Renal pelvis (tissue), 1 donor: ENCODE measurements at regions not wholly inside any gene's neighbourhood (a gene's known extent, or its start where the extent isn't known, plus 50 kb on each side); places are given as distances from the start of the nearest gene placed in this dataset.
"Not testable (repeated sequence)": the region's sequence is repeated elsewhere in the genome, so short reads cannot be mapped to it uniquely, and the experiment has no call there.

ENCODE experiments used
- DNase-seq: peaks from one replicate; pipeline ENCODE4 v3.0.0-alpha.2; 2013

DNA sequence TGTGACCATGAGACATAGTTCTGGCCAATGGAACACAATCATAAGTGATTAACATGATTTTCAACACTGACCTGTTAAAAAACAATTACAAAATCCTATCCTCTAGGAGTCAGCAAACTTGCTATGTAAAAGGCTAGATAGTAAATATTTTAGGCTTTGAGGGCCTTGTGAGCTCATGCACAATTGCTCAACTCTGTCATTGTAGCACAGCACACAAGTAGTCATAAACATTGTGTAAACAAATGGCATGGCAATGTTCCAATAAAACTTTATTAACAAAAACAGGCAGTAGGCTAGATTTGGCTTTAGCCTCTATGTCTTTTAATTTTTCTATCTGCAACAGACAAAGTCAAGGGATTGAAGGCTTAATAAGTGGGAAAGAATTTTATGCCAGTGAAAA lies 350.7 kb downstream of the C12orf50 start:
- DNase-seq: no peak

DNA sequence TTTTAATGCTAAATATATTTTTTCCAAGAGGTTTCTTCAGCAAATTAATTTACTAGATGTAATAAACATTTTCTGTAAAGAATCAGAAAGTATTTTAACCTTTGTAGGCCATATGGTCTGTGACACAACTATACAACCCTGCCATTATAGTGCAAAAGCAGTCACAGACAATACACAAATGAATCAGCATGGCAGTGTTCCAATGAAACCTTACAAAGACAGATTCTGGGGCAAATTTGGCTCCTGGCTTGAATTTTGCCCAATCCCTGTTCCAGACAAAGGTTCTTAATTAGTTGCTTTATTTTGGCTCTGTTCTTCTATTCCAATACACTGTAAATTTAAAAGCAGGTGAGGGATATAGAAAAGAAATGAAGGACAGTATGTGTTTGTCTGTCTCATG lies 352.5 kb downstream of the C12orf50 start:
- no peak for DNase-seq

DNA sequence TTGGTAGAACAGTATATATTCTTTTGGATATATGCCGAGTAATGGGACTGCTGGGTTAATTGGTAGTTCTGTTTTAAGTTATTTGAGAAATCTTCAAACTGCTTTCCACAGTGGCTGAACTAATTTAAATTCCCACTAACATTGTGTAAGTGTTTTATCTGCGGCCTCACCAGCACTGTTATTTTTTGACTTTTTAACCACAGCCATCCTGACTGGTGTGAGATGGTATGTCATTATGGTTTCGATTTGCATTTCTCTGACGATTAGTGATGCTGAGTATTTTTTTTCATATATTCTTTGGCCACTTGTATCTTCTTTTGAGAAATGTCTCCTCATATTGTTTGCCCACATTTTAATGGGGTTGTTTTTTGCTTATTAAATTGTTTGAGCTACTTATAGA lies 357.4 kb downstream of the C12orf50 start:
- DNase-seq: no peak

DNA sequence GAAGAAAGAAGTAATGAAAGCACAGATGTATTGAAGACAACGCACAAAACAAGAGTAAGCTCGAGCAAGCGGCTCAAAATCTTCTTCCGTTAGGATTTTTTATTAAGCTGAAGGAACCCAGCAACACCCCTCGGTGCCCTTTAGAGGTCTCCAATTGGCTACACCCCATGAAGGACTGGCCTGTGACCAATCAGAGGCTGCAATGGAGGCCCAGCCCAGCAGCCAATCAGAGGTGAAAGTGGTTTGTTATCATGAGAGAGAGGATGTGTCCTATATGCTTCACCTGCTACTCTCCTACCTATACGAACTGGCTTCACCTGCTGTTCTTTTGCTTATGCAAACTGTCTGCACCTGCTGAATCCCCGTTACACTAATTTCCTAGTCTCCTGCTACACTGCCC lies 358.8 kb downstream of the C12orf50 start:
- no peak for DNase-seq

DNA sequence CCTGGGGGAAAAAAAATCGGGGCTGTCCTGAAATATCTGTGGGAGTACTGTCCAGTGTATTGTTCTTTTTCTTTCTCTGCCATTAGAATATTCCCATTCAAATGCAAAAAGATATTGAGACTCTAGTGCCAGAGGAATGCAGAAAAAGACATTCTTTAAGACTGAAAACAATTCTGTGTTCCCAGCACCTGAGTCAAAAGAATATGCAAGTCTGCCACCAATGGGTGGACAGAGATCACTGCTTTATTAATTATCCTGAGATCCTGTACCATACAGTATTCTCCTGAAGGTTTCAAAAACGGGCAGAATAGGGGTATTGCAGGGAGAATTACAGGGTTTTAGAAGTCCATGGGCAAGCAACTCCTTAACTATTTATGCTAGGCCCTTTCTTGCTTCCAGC lies 361.8 kb downstream of the C12orf50 start:
- DNase-seq: no peak

DNA sequence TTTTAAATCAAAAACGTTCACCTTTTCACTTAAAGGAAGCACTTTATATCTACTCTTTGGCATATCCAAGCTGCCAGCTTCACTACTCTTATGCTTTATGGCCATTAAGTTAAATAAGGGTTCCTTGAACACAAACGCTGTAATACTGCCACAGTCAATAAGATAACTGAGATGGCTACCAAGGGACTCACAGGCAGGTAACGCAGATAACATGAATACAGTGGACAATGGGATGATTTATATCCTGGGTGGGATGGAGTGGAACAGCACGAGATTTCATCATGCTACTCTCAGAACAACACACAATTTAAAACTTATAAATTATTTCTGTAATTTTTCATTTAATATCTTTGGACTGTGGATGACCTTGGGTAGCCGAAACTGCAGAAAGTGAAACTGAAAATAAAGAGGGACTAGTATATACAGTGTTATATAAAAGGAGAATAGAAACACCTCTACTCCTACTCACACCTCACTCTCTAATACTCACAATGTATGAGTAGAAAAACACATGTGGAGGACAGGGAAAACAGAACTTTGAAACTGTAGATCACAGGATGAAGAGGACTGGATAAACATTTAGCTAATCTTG lies 367.3 kb downstream of the C12orf50 start:
- no peak for DNase-seq

DNA sequence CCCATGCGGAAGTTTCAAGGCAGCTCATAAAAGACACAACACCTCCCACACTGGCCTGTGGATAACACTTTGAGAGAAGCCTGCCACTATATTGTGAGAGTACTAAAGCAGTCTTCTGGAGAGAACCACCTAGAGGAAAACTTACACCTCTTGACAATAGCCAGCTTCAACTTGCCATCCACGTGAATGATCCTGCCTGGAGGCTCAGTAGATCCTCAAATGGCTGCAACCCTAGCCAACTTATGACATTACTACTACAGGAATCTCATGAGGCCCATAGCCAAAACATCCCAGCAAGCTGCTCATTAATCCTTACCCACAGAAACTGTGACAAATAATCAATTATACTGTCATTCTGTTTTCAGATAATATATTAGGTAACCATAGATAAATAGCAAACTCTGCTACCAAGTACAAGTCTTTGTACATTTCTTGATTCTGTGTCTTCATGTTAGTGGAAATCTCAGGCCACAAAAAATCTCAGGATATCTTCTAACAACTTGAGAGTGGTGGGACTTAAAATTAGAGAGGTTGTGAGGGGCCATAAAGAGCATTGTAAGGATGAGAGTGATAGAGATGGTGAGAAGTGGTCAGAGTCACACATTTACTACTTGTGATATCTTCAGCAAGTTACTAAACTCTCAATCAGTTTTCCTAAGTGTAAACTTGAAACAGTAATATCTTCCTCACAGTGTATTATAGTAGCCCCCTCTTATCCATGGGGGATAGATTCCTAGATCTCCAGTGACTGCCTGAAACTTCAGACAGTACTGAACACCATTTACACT lies 368.0 kb downstream of the C12orf50 start:
- DNase-seq: no peak

DNA sequence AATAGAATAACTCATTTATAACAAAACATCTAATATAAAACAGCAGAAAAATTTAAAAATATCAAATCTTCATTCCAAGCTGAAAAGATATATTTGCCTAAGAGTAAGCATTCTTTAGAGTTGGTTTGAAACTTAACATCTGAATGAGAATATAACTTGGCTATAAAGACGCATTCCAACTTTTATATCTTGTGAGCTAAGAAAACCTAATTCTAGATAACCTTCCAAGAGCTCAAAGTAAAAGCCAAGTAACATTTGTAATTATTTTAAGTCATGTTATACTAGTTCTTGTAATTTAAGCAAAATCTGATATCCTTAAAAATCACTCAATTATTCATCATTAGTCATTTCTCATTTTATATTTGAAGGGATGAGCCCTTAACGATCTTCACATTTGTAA lies 368.9 kb downstream of the C12orf50 start:
- no peak for DNase-seq

DNA sequence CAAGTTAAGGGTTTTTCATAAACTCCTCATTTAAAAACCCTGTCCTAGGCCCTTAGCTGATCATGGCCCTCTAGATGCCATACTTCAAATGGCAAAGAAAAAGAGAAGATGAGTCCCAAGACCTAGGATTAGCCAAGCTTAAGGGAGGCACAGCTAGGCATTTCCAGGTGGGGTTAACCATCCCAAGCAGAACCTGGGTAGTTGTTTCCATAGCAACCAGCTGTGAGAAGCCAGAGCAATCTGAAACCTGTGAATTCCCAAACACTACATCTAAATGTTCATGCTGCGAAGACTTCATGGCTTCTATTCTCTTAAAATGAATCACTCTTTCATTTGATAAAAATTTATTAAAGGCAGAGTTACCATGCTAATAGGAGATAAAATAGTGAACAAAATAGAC lies 372.9 kb downstream of the C12orf50 start:
- DNase-seq: no peak

DNA sequence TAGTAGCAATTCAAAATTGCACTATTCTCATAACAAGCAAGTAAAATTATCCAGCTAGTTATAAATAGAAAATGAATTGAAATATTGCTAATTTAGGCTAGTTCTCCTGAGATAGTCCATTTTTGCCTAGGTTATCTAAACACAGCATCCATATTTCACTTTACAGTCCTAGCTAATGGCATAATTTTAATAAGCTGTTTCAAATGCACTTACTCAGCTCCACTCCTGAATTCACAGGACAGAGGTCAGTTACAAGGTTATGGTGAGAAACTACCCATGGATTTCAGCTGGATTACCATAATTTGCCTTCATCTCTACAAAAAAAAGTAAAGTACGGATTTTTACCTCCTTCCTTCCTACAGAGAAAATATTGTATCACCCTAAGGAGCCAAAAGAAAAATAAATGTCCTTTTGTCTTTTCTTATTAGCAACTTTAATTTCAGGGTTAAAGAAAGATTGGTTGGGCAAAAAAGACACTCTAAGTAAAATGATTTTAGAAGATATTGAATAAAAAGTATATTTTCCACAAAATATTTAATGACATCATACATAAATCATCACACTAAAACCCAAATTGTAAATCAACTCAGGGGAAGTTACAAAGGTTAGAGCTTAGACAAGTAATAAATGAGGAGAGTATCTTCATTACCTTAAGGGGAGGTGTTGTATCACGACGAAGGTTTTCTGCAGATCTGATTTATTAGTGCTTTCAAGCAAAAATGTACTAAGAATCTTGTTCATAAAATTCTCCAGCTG lies 377.4 kb downstream of the C12orf50 start:
- no peak for DNase-seq

DNA sequence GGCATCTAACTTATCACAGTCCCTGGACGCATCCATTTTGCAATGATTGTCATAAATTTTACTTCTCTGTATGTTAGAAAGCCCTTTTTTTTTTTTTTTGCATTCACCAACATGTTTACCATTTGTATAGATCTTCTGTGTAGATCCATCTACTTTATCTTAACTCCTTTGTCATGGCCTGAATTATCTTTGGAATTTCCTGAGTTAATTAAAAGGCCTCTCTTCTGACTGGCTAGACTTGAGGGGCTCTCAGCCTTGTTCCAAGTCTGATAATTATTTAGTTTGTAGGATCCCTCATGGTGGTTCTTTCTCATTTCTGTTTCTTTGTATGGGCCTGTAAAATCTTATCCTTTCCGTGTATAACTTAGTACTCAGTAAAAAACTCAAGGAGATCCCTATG lies 387.0 kb downstream of the C12orf50 start:
- no peak for DNase-seq

DNA sequence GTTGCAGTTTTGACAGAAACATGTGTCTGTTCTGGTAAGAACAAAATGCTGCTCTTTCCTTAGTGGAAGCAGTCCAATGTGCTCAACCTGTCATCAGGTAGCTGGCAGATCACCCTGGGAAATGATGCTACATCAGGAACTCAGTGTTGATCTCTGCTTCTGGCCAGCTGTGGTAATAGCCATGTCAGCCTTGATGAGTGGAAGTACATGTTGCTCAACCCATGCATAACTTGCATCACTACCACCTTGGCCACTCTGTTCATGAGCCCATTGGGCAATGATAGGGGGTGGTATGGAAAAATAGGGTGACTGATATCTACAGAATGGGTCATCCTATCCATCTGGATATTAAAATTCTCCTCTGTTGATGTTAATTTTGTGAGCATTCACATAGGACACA lies 411.0 kb downstream of the C12orf50 start:
- no peak for DNase-seq

DNA sequence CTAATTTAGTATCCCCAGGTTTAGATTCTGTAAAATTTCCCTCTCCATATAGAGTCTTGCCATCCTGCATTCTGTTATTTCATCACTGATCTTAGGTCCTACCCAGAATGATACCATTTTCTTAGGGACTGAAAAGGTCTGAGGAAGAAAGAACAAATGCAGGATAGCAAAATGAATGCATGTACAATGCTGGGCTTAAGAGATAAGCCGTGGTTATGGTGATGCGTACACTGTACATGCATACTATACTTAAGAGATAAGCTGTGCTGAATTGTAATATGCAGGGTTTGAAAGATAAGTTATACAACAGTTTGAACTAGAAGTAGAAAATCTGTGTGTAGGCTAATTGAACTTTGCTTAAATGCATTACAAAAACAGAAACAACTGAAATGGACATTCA lies 416.2 kb downstream of the C12orf50 start:
- DNase-seq: no peak

DNA sequence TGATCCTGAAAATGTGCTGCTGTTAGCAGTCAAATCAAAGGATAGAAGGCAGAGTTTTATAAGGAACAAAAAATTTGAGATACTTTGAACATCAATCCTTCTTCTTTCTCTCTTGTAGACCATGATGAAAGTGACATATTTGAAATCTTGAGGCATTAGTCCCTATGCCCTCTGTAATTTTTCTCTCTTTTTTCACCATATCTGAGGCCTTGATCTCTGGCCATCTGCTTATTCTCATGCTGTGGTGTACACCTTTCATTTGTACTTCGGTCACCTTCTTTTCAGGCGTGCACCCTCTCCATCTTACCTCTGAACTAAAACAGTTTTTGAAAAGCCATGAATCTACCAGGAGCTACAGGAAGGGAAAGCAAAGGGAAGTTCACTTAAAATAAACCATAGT lies 420.9 kb downstream of the C12orf50 start:
- DNase-seq: no peak

DNA sequence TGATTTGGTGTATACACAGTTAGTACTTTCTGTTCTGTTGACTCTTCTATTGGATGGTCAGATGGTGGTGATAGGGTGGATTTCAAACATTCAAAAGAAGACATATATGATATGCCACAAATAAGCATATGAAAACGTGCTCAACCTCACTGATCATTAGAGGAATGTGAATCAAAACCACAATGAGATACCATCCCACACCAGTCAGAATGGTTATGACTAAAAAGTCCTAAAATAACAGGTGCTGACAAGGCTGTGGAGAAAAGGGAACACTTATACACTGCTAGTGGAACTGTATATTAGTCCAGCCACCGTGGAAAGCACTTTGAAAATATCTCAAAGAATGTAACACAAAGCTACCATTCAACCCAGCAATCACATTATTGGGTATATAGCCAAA lies 425.5 kb downstream of the C12orf50 start:
- DNase-seq: no peak

DNA sequence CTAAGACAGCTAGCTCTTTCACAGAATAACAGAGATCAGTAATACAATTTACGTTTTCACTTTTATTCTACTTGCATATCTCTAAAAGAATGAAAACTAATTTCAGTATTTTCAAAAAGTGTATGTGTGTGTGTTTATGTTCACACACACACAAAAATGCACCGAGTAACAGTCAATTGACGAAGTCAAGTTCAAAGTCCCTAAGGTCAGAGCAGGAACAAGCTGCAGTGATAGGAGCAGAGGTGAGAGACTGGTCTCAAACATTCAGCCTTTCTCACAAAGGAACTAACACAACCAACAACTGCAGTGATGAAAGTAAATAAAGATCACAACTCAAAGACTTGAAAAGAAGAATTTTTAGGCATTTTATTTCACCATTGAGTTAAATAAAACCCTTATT lies 429.7 kb downstream of the C12orf50 start:
- no peak for DNase-seq

DNA sequence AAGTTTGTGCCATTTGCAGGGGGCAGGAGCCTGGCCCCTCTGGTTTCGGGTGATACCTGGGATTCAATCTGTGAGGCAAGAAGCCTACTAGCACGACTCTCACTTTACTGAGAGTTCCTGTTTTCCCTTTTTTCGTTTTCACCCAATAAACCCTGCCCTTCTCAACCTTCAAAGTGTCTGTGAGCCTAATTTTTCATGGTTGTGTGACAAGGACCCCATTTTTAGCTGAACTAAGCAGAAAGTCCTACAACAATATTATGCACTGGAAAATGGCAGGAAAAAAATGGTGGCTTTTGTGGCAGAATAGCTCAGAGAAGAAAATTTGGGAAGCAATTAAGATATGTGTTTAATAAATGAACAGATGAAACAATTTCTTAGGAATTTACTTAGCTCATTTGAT lies 432.1 kb downstream of the C12orf50 start:
- no peak for DNase-seq

DNA sequence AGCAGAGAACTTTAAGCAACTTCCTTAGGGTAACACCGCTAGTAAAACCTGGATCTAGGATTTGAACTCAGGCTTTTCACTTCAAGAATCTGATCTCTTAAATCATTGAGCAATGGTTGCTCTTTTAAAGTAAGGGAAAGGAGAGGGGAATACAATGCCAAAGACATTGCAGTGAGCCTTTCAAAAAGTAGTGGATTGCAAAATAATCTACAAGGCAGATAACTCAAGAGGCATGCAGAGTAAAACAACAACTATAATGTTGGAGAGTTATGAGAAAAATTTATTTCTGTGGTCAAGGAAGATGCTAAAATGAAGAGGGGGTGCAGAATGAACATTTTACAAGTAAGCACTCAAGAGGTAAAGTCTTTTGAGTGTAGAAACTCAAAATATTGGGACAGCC lies 432.6 kb downstream of the C12orf50 start:
- no peak for DNase-seq

DNA sequence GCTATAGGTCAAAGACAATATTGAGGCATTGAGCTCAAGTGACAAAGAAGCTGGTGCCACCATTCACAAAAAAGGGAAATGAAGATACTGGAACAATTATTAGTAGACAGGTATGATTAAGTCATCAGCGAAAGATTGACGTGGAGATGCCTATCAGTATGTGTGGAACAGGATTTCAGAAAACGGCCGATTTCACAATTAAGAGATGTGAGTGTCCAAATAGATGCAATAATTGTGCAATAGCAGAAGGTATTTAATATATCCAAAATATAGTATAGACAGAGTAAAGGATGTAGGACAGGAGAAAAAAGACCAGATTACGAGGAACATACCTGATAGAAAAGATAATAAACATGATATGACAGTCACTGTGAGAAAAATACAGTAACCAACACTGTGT lies 433.1 kb downstream of the C12orf50 start:
- DNase-seq: no peak

DNA sequence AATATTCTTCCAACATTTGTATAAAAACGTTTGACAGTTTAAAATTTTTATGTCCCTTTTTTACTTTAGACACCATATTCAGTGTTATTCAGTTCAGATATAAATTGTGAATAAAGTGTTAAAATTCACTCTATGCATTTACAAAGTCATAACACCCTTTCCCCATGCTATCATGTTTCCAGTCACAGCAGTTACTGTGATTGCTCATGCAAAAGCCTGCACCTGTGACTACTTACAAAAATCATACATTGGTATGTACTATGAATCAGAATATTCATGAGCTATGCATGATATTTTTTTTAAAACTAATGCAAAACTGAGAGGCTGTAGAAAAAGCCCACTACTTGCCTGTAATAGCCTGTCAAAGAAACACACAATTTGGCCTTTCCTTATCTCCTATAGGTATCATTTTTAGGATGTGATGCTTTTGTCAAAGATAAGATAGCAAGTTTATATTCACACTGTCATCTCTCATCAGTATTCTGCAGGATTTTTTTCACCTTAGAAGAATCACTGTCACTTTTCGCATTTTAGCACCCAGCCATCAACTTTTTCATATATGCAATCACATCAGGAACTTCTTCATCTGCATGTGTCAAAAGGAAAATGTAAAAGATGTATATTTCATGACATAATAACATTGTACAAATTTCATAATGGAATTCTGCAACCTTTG lies 443.2 kb downstream of the C12orf50 start:
- no peak for DNase-seq

DNA sequence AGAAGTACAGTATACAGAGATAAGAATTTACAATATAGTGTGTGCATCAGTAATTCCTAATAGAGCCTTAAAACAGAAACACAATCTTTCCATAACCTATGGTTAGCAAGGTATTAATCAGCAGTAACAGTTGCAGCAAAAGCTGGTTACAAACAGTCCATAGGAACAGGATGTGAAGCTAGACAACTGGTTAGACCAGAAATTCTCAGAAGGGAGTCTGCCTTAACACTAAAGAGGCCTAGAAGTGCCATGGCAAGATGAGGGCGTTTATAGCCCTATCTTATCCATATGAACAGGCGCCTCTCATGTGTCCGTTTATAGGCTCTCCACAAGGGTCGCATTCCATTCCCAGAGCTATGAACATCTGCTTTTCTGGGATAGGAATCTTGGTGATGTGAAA lies 450.1 kb downstream of the C12orf50 start:
- DNase-seq: not testable (repeated sequence)

DNA sequence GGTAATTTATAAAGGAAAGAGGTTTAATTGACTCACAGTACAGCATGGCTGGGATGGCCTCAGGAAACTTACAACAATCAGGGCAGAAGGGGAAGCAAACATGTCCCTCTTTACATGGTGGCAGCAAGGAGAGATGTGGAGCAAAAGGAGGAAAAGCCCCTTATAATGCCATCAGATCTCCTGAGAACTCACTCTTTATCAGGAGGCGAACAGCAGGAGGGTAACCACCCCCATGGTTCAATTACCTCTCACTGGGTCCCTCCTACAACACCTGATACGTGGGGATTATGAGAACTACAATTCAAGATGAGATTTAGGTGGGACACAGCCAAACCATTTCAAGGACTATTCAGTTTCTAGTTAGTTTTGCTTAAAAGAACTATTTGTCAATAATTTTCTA lies 453.3 kb downstream of the C12orf50 start:
- no peak for DNase-seq

DNA sequence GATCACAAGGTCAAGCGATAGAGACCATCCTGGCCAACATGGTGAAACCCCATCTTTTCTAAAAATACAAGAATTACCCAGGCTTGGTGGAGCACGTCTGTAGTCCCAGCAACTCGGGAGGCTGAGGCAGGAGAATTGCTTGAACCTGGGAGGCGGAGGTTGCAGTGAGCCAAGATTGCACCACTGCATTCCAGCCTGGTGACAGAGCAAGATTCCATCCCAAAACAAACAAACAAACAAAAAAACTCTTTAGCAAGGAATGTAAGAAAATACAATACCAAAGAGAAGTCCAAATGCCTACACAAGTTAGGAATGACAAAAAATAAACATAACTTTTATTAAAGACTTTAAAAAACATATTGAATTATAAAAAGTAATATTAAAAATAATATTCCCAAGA lies 462.3 kb downstream of the C12orf50 start:
- not testable (repeated sequence) for DNase-seq
